Transverse colon (tissue), 4 donors: ENCODE measurements at regions not wholly inside any gene's neighbourhood (a gene's known extent, or its start where the extent isn't known, plus 50 kb on each side); places are given as distances from the start of the nearest gene placed in this dataset.

Experiments
- EP300 ChIP-seq: sonication (generic); formaldehyde crosslinking; IDR thresholded peaks from one replicate; pipeline ENCODE4 v1.6.1; 2017; ENCODE audit warnings: antibody characterized with exemption, low read depth
- POLR2A ChIP-seq: fragments of 450-650 bp; IDR thresholded peaks from one replicate; pipeline ENCODE4 v1.6.1; 2016; ENCODE audit warnings: antibody characterized with exemption, mild to moderate bottlenecking, moderate library complexity
- POLR2AphosphoS5 ChIP-seq, 3 donors: sonication (generic); formaldehyde crosslinking; IDR thresholded peaks; one replicate each; pipeline ENCODE4 v1.6.1; 2016; ENCODE audit warnings: antibody characterized with exemption in 3 of 3
- TF ChIP-seq, protein P1 (sequence below), 5 experiments: fragments of 200-600 bp in 3 of 5; fragments of 450-650 bp in 2 of 5; sonication (generic) in 3 of 5; IDR thresholded peaks; 1 replicate in 2 of 5; 2 replicates in 3 of 5; pipeline ENCODE4 v1.5.1; 2016 to 2017; ENCODE audit warnings: antibody characterized with exemption in 5 of 5, inconsistent platforms in 3 of 5, mild to moderate bottlenecking in 2 of 5, moderate library complexity in 1 of 5

DNA sequence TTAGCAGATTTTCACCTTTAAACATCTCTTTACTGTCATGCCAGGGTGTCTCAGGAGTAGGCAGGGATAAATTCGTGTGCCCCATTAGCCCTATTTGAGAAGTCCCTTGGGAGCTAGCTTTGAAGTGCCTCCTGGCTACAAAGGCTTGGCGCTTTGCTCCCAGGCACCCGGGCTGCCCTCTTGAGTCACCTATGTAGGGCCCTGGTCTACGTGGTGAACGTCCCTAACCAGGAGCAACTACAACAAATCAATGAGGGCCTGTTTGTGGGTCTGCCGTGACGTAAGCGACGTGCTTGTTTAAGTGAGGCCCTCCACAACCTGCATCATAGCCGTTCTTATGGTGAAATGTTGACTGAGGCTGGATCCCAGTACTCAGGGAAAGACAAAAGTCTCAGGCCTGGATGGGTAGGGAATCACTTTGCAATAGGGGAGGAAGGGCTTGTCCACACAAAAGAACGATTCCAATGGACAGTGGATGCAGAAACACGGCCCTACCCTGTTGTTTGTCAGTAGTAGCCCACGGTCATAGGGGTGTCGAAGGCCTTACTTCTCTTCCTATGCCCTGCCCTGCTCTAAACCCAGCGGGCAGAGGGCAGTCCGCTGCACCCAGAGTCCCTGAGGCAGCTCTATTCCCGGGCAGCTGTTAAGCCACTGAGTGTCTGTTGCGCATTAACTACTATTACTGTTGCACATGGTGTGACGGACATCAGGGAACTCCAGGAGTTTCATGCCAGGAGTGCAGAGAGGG is 93.9 kb downstream of the INHBB start:
- TF ChIP-seq EP300 (no peak), POLR2AphosphoS5 (IDR thresholded peaks at IDR 0.05) (no peak), POLR2A (no peak)
- TF ChIP-seq, protein P1, sequence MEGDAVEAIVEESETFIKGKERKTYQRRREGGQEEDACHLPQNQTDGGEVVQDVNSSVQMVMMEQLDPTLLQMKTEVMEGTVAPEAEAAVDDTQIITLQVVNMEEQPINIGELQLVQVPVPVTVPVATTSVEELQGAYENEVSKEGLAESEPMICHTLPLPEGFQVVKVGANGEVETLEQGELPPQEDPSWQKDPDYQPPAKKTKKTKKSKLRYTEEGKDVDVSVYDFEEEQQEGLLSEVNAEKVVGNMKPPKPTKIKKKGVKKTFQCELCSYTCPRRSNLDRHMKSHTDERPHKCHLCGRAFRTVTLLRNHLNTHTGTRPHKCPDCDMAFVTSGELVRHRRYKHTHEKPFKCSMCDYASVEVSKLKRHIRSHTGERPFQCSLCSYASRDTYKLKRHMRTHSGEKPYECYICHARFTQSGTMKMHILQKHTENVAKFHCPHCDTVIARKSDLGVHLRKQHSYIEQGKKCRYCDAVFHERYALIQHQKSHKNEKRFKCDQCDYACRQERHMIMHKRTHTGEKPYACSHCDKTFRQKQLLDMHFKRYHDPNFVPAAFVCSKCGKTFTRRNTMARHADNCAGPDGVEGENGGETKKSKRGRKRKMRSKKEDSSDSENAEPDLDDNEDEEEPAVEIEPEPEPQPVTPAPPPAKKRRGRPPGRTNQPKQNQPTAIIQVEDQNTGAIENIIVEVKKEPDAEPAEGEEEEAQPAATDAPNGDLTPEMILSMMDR (IDR thresholded peaks at IDR 0.05) = no peak
